Gastroesophageal sphincter (tissue), 3 donors: ENCODE measurements at regions not wholly inside any gene's neighbourhood (a gene's known extent, or its start where the extent isn't known, plus 50 kb on each side); places are given as distances from the start of the nearest gene placed in this dataset.

Experiments used
- CTCF ChIP-seq, 4 experiments: fragments of 200-600 bp in 2 of 4; fragments of 450-650 bp in 2 of 4; sonication (generic) in 1 of 4; IDR thresholded peaks; one replicate each; pipeline ENCODE4 v1.5.1; 2017 to 2019; ENCODE audit warnings: antibody characterized with exemption in 4 of 4, mild to moderate bottlenecking in 2 of 4, moderate library complexity in 2 of 4
- POLR2A ChIP-seq, 2 donors: fragments of 450-650 bp; IDR thresholded peaks; one replicate each; pipeline ENCODE4 v1.6.1; 2017; ENCODE audit warnings: antibody characterized with exemption in 2 of 2, mild to moderate bottlenecking in 2 of 2, moderate library complexity in 1 of 2
- POLR2AphosphoS5 ChIP-seq: sonication (generic); formaldehyde crosslinking; IDR thresholded peaks from one replicate; pipeline ENCODE4 v1.6.1; 2017; ENCODE audit warnings: antibody characterized with exemption

GRCh38 chr13:67464154-67464553, 234.0 kb upstream of the PCDH9 start:
- TF ChIP-seq CTCF (IDR thresholded peaks at IDR 0.05) (no peak), POLR2AphosphoS5 (no peak), POLR2A (IDR thresholded peaks at IDR 0.05) (no peak)
